MG63 (cell line): ENCODE measurements at regions not wholly inside any gene's neighbourhood (a gene's known extent, or its start where the extent isn't known, plus 50 kb on each side); places are given as distances from the start of the nearest gene placed in this dataset.

Source experiments
- DNase-seq: peaks from one replicate; pipeline ENCODE4 v3.0.0-alpha.2; 2020
- H3K27me3 ChIP-seq: fragments of 250-450 bp; sonication (Bioruptor Pico); 2 replicates; pipeline ENCODE4 v1.5.1; 2020; ENCODE audit warnings: mild to moderate bottlenecking, moderate library complexity
- H3K36me3 ChIP-seq: fragments of 250-450 bp; sonication (Bioruptor Pico); 2 replicates; pipeline ENCODE4 v1.5.1; 2020; ENCODE audit warnings: mild to moderate bottlenecking, moderate library complexity
- H3K4me3 ChIP-seq: fragments of 250-450 bp; sonication (Bioruptor Pico); 2 replicates; pipeline ENCODE4 v1.5.1; 2020; ENCODE audit warnings: mild to moderate bottlenecking, moderate library complexity
- H3K9me3 ChIP-seq: fragments of 250-450 bp; sonication (Bioruptor Pico); 2 replicates; pipeline ENCODE4 v1.5.1; 2020; ENCODE audit warnings: mild to moderate bottlenecking, moderate library complexity

- Histone ChIP-seq H3K4me3 (no peak overlapping the region), H3K27me3 (no peaks in the 10 kb centered on the region), H3K9me3 (no peaks in the 10 kb centered on the region), H3K36me3 (no peaks in the 10 kb centered on the region)
- no peak for DNase-seq
Measured at GRCh38 chr22:48902983-48903650, 924.6 kb downstream of the BRD1 start.

DNA sequence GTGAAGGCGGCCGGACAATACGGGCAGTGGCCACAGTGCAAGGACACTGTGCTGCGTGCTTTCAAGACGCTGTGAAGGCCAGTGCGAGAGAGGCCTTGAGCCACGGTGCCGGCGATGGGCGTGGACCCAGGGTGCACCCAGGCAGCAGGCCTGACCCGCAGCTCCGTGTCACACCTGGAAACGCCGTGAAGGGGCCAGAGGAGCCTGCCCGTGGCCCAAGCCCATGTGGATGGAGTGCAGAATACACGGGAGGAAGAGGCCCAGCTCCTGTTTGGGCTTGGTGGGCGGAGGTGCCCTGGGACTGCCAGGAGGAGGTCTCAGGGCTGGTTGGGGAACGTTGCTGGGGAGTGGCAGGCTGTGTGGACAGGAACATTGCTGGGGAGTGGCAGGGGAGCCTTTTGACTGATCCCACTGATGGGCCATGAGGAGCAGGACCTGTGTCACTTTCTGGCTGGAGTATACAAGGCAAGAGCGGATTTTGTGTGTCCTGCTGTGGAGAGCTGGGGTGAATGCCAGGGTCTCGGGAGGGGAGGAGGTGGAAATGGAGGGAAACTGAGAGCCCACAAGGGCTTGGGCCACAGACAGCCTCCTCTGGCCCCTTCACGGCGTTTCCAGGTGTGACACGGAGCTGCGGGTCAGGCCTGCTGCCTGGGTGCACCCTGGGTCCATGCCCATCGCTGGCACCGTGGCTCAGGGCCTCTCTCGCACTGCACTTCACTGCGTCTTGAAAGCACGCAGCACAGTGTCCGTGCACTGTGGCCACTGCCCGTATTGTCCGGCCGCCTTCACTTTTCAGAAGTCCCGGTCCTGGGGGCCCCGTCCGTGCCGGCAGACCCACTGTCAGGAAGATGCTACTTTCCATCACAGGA is 925.4 kb downstream of the BRD1 start:
- Histone ChIP-seq H3K4me3 (no peak overlapping the region), H3K9me3 (no peaks in the 10 kb centered on the region), H3K36me3 (no peaks in the 10 kb centered on the region), H3K27me3 (no peaks in the 10 kb centered on the region)
- no peak for DNase-seq

DNA sequence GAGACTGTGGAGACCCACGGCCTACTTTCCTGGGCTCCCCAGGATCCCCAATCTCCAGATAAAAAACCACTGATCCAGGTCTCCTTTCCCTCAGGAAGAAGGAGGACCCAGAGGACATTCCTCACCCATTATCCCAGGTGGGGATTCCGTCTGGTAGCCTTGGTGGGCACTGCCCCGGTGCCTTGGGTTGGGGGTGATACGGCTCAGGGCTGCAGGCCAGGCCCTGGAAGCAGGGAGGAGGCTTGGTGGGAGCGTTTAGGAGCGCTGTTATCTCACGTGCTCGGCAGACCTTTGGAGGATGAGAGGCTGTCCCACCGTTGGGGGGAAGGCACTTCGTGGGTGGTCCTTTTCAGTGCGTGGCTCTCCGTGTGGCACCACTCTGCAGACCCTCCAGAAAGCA is 926.3 kb downstream of the BRD1 start:
- no peaks in the 10 kb centered on the region for H3K36me3 ChIP-seq
- no peak for DNase-seq
- no peaks in the 10 kb centered on the region for H3K27me3 ChIP-seq
- H3K4me3 ChIP-seq, result no peak overlapping the region
- H3K9me3 ChIP-seq, result no peaks in the 10 kb centered on the region

- no peaks in the 10 kb centered on the region for H3K36me3 ChIP-seq
- H3K4me3 ChIP-seq, result no peak overlapping the region
- H3K9me3 ChIP-seq, result no peaks in the 10 kb centered on the region
- no peak for DNase-seq
- H3K27me3 ChIP-seq, result no peaks in the 10 kb centered on the region
Measured at GRCh38 chr22:48900626-48901025, 927.0 kb downstream of the BRD1 start.

DNA sequence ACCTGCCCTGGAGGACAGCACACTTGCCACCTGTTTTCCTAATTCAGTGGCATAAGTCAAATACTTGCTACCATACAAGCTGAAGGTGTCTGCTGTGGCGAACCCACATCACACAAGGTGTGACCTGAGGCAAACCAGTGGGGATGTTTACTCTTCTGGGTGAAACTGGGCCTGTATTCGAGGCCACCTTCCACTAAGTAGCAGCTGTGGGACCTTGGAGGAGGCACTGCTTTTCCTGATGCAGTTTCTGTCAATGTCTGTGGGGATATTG is 927.4 kb downstream of the BRD1 start:
- DNase-seq, result no peak
- H3K36me3 ChIP-seq, result no peaks in the 10 kb centered on the region
- H3K9me3 ChIP-seq, result no peaks in the 10 kb centered on the region

GRCh38 chr22:48899523-48900326 is 927.9 kb downstream of the BRD1 start:
- DNase-seq, result no peak
- H3K4me3 ChIP-seq, result no peak overlapping the region
- H3K36me3 ChIP-seq, result no peaks in the 10 kb centered on the region
- no peaks in the 10 kb centered on the region for H3K27me3 ChIP-seq
- no peaks in the 10 kb centered on the region for H3K9me3 ChIP-seq

More for the DNA sequence above, 927.4 kb downstream of the BRD1 start:
- Histone ChIP-seq H3K4me3 (no peak overlapping the region), H3K27me3 (no peaks in the 10 kb centered on the region)

DNA sequence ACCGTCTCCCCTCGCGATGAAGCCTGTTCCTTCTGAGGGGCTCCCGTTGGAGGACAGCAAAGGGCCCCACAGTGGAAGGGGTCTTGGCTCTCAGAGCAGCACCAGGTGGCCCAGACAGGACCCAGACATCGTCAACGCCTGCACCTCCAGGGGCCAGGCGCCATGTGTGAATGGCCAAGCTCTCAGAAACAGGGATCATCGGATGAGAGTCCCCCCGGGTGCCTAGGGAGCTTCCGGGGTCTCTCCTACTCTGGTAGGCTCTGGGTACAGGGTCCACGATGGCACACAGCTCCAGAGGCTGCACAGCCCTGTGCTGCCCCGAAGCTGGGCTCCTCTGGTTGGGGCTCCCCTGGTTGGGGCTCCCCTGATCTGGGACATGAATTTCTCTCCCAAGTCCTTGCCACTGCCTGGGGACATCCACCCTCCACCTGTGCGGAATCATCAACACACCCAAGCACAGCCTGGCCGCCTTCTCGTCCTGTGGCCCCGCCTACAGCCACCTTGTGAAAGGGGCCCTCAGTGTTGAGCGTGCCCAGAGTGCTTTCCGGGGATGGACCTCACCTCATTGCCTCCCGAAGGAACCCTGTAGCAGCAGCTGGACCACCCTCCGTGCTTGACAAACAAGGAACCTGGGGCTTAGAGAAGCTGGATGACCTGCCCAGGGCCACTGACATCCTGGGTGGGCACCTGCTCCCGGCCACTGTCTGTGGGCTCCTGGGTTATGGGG is 929.0 kb downstream of the BRD1 start:
- no peaks in the 10 kb centered on the region for H3K27me3 ChIP-seq
- no peak overlapping the region for H3K4me3 ChIP-seq
- no peaks in the 10 kb centered on the region for H3K36me3 ChIP-seq
- no peaks in the 10 kb centered on the region for H3K9me3 ChIP-seq
- DNase-seq, result no peak

- H3K9me3 ChIP-seq, result no peaks in the 10 kb centered on the region
- no peaks in the 10 kb centered on the region for H3K36me3 ChIP-seq
- H3K27me3 ChIP-seq, result no peaks in the 10 kb centered on the region
- no peak for DNase-seq
- H3K4me3 ChIP-seq, result no peak overlapping the region
Measured at GRCh38 chr22:48897645-48898370, 929.9 kb downstream of the BRD1 start.

- Histone ChIP-seq H3K9me3 (no peaks in the 10 kb centered on the region), H3K27me3 (no peaks in the 10 kb centered on the region), H3K4me3 (no peak overlapping the region), H3K36me3 (no peaks in the 10 kb centered on the region)
- DNase-seq, result peak; percentile 17
Measured at GRCh38 chr22:48896766-48897644, 930.7 kb downstream of the BRD1 start.

DNA sequence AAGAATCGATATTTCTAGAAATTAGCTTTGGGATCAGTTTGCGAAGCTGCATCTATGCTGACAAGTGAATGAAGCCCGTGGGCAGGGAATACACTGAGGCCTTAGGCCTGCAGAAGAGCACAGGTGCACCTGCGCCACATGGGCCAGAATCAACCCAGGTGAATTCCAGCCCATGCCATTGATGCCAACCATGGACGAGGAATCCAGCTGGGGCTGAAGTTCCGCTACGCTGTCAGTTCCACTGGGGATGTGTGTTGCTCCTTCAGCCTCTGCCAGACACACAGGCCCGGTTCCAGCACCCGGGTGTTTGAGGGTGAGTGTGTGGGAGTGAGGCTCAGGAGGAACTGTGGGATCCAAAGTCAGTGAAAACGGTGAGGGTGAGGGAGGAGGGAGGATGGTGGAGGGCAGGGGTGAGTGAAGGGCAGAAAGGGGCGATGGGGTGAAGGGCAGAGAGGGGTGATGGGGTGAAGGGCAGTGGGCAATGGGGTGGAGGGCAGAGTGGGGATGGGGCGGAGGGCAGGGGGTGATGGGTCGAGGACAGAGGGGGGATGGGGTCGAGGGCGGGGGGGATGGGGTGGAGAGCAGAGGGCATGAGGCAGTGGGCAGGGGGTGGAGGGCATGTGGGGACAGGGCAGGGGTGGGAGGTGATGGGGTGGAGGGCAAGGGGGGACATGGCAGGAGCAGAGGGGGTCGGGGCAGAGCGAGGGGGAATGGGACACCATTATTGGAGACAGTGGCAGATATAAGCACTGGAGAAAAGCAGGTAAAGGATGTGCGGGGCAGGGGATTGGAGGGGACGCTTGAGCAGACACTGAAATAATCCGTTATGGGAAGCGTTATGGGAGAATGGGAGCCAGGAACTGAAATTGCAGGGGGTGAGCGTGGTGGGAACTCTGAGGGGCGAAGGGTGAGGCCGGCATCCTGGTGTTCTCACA is 931.6 kb downstream of the BRD1 start:
- Histone ChIP-seq H3K9me3 (no peaks in the 10 kb centered on the region), H3K4me3 (no peak overlapping the region), H3K27me3 (no peaks in the 10 kb centered on the region), H3K36me3 (no peaks in the 10 kb centered on the region)
- DNase-seq, result no peak

- no peaks in the 10 kb centered on the region for H3K27me3 ChIP-seq
- DNase-seq, result no peak
- no peaks in the 10 kb centered on the region for H3K36me3 ChIP-seq
- H3K9me3 ChIP-seq, result no peaks in the 10 kb centered on the region
- H3K4me3 ChIP-seq, result no peak overlapping the region
Measured at GRCh38 chr22:48895336-48895735, 932.3 kb downstream of the BRD1 start.

- no peak overlapping the region for H3K4me3 ChIP-seq
- H3K36me3 ChIP-seq, result no peaks in the 10 kb centered on the region
- DNase-seq, result no peak
- H3K9me3 ChIP-seq, result no peaks in the 10 kb centered on the region
- no peaks in the 10 kb centered on the region for H3K27me3 ChIP-seq
Measured at GRCh38 chr22:48894804-48895250, 932.8 kb downstream of the BRD1 start.

DNA sequence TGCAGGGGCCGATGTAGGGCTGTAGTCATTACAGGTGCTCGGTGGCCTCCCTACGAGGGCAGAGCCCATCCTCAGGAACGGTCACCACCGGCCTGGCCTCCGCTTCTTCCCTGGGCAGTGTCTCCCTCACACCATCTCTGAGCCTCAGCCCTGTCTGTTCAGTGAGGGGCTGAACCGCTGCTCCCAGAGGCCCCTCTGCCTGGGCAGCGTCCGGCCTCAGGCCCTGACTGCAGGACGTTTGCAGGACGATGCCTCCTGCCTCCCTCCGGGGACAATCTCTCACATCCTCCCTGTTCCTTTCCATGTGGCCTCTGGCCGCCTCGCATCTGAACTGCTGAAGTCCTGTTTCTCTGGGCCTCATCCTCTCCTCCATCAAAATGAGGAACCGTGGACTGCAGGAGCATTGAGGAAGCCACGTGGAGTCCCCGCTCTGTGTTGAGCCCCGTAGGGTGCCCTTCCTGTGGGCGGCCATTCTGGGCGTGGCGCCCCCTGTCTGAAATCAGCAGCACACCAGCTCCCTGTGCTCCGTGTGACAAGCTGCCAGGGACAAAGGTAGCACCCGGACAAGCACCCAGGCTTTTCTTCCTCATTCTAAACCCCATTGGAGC is 933.5 kb downstream of the BRD1 start:
- no peak for DNase-seq
- Histone ChIP-seq H3K9me3 (no peaks in the 10 kb centered on the region), H3K36me3 (no peaks in the 10 kb centered on the region), H3K27me3 (no peaks in the 10 kb centered on the region), H3K4me3 (no peak overlapping the region)
